Transverse colon (tissue), 3 donors: ENCODE measurements at regions not wholly inside any gene's neighbourhood (a gene's known extent, or its start where the extent isn't known, plus 50 kb on each side); places are given as distances from the start of the nearest gene placed in this dataset.

ENCODE experiments used
- CTCF ChIP-seq, 5 experiments: fragments of 200-600 bp in 3 of 5; fragments of 450-650 bp in 2 of 5; sonication (generic) in 3 of 5; IDR thresholded peaks; 1 replicate in 2 of 5; 2 replicates in 3 of 5; pipeline ENCODE4 v1.5.1; 2016 to 2017; ENCODE audit warnings: antibody characterized with exemption in 5 of 5, inconsistent platforms in 3 of 5, mild to moderate bottlenecking in 2 of 5, moderate library complexity in 1 of 5
- EP300 ChIP-seq: sonication (generic); formaldehyde crosslinking; IDR thresholded peaks from one replicate; pipeline ENCODE4 v1.6.1; 2017; ENCODE audit warnings: antibody characterized with exemption, low read depth

GRCh38 chr12:98456576-98457573 lies 58.5 kb upstream of the TMPO start:
- TF ChIP-seq EP300 (no peak), CTCF (IDR thresholded peaks at IDR 0.05) (no peak)
